Liver (tissue), 3 donors: ENCODE measurements at regions not wholly inside any gene's neighbourhood (a gene's known extent, or its start where the extent isn't known, plus 50 kb on each side); places are given as distances from the start of the nearest gene placed in this dataset.

Experiments
- EGR1 ChIP-seq, 2 donors: IDR thresholded peaks; 2 replicates each; pipeline ENCODE4 v1.6.1; 2016 to 2018; ENCODE audit warnings: antibody characterized with exemption in 2 of 2, low read depth in 2 of 2
- GABPA ChIP-seq, 2 donors: IDR thresholded peaks in 1 of 2; conservative IDR thresholded peaks in 1 of 2; 2 replicates each; pipeline ENCODE4 v1.6.1; 2016; ENCODE audit warnings: antibody characterized with exemption in 2 of 2, mild to moderate bottlenecking in 1 of 2, moderate library complexity in 1 of 2
- RAD21 ChIP-seq, 2 donors: IDR thresholded peaks; 2 replicates each; pipeline ENCODE4 v1.6.1; 2016; ENCODE audit warnings: antibody characterized with exemption in 2 of 2, mild to moderate bottlenecking in 2 of 2
- RXRA ChIP-seq, 2 donors: IDR thresholded peaks; 2 replicates each; pipeline ENCODE4 v1.6.1; 2017 to 2018; ENCODE audit warnings: antibody characterized with exemption in 2 of 2, mild to moderate bottlenecking in 1 of 2
- SP1 ChIP-seq: IDR thresholded peaks from 2 replicates; pipeline ENCODE4 v1.6.1; 2018; ENCODE audit warnings: antibody characterized with exemption, mild to moderate bottlenecking
- YY1 ChIP-seq: IDR thresholded peaks from 2 replicates; pipeline ENCODE4 v1.6.1; 2016; ENCODE audit warnings: antibody characterized with exemption, mild to moderate bottlenecking
- TF ChIP-seq, protein P1 (sequence below): fragments of 150-350 bp; IDR thresholded peaks from 2 replicates; pipeline ENCODE4 v1.5.1; 2017; ENCODE audit warnings: improper control_type of control experiment, low read depth, low read length; ENCODE audit not compliant: missing input control
- TF ChIP-seq, protein P2 (sequence below): IDR thresholded peaks from 2 replicates; pipeline ENCODE4 v1.6.1; 2016; ENCODE audit warnings: antibody characterized with exemption, mild to moderate bottlenecking
- TF ChIP-seq, protein P3 (sequence below): IDR thresholded peaks from 2 replicates; pipeline ENCODE4 v1.6.1; 2016; ENCODE audit warnings: antibody characterized with exemption
- donor health status: healthy.
- donor health status: healthy.

- no peak for TF ChIP-seq RAD21 (IDR thresholded peaks at IDR 0.05)
- TF ChIP-seq, protein P1, sequence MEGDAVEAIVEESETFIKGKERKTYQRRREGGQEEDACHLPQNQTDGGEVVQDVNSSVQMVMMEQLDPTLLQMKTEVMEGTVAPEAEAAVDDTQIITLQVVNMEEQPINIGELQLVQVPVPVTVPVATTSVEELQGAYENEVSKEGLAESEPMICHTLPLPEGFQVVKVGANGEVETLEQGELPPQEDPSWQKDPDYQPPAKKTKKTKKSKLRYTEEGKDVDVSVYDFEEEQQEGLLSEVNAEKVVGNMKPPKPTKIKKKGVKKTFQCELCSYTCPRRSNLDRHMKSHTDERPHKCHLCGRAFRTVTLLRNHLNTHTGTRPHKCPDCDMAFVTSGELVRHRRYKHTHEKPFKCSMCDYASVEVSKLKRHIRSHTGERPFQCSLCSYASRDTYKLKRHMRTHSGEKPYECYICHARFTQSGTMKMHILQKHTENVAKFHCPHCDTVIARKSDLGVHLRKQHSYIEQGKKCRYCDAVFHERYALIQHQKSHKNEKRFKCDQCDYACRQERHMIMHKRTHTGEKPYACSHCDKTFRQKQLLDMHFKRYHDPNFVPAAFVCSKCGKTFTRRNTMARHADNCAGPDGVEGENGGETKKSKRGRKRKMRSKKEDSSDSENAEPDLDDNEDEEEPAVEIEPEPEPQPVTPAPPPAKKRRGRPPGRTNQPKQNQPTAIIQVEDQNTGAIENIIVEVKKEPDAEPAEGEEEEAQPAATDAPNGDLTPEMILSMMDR: no peak
- TF ChIP-seq RXRA (IDR thresholded peaks at IDR 0.05): no peak
- TF ChIP-seq GABPA (IDR thresholded peaks at IDR 0.05 in 1 of 2, conservative IDR thresholded peaks at IDR 0.05 in 1 of 2): no peak
- TF ChIP-seq, protein P2, sequence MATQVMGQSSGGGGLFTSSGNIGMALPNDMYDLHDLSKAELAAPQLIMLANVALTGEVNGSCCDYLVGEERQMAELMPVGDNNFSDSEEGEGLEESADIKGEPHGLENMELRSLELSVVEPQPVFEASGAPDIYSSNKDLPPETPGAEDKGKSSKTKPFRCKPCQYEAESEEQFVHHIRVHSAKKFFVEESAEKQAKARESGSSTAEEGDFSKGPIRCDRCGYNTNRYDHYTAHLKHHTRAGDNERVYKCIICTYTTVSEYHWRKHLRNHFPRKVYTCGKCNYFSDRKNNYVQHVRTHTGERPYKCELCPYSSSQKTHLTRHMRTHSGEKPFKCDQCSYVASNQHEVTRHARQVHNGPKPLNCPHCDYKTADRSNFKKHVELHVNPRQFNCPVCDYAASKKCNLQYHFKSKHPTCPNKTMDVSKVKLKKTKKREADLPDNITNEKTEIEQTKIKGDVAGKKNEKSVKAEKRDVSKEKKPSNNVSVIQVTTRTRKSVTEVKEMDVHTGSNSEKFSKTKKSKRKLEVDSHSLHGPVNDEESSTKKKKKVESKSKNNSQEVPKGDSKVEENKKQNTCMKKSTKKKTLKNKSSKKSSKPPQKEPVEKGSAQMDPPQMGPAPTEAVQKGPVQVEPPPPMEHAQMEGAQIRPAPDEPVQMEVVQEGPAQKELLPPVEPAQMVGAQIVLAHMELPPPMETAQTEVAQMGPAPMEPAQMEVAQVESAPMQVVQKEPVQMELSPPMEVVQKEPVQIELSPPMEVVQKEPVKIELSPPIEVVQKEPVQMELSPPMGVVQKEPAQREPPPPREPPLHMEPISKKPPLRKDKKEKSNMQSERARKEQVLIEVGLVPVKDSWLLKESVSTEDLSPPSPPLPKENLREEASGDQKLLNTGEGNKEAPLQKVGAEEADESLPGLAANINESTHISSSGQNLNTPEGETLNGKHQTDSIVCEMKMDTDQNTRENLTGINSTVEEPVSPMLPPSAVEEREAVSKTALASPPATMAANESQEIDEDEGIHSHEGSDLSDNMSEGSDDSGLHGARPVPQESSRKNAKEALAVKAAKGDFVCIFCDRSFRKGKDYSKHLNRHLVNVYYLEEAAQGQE: no peak
- TF ChIP-seq YY1: no peak
- no peak for TF ChIP-seq EGR1 (IDR thresholded peaks at IDR 0.05; ENCODE audit: low read depth in 2 of 2)
- no peak for TF ChIP-seq SP1
- TF ChIP-seq, protein P3, sequence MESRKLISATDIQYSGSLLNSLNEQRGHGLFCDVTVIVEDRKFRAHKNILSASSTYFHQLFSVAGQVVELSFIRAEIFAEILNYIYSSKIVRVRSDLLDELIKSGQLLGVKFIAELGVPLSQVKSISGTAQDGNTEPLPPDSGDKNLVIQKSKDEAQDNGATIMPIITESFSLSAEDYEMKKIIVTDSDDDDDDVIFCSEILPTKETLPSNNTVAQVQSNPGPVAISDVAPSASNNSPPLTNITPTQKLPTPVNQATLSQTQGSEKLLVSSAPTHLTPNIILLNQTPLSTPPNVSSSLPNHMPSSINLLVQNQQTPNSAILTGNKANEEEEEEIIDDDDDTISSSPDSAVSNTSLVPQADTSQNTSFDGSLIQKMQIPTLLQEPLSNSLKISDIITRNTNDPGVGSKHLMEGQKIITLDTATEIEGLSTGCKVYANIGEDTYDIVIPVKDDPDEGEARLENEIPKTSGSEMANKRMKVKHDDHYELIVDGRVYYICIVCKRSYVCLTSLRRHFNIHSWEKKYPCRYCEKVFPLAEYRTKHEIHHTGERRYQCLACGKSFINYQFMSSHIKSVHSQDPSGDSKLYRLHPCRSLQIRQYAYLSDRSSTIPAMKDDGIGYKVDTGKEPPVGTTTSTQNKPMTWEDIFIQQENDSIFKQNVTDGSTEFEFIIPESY: no peak
Measured at GRCh38 chr15:29919380-29919881, 97.2 kb upstream of the TJP1 start.
